ENCODE measurements at regions not wholly inside any gene's neighbourhood (a gene's known extent, or its start where the extent isn't known, plus 50 kb on each side); places are given as distances from the start of the nearest gene placed in this dataset.
A peak's percentile ranks its signal among the peaks of the same experiment; 100 is the strongest.

DNA sequence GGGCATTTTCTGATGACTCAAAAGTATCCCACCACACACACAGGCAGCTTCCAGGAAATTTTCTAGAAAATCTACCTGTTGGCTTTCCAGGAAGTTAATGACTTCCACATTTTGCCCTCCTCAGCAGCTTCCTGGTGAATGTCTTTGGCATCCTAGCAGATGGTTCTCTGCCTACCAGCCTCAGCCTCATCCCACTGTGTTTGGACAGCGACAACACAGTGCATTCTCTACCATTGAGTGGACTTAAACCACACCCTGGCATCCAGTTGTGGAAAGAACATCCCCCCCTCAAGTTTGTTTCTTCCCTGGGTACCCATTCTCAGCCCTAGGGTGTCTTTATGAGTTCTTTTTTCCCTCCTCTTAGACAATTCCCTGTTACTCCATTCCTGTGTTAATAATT is 50.8 kb upstream of the GADL1 start:
- H3K4me3 ChIP-seq (ENCODE audit: control insufficient read depth, low read depth, low read length), result no peak overlapping the region
- TF ChIP-seq, protein P1, sequence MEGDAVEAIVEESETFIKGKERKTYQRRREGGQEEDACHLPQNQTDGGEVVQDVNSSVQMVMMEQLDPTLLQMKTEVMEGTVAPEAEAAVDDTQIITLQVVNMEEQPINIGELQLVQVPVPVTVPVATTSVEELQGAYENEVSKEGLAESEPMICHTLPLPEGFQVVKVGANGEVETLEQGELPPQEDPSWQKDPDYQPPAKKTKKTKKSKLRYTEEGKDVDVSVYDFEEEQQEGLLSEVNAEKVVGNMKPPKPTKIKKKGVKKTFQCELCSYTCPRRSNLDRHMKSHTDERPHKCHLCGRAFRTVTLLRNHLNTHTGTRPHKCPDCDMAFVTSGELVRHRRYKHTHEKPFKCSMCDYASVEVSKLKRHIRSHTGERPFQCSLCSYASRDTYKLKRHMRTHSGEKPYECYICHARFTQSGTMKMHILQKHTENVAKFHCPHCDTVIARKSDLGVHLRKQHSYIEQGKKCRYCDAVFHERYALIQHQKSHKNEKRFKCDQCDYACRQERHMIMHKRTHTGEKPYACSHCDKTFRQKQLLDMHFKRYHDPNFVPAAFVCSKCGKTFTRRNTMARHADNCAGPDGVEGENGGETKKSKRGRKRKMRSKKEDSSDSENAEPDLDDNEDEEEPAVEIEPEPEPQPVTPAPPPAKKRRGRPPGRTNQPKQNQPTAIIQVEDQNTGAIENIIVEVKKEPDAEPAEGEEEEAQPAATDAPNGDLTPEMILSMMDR (conservative IDR thresholded peaks at IDR 0.05; ENCODE audit: control insufficient read depth, insufficient read depth, low read depth, low read length), result no peak
- no peak for DNase-seq (ENCODE audit: low read depth)

DNA sequence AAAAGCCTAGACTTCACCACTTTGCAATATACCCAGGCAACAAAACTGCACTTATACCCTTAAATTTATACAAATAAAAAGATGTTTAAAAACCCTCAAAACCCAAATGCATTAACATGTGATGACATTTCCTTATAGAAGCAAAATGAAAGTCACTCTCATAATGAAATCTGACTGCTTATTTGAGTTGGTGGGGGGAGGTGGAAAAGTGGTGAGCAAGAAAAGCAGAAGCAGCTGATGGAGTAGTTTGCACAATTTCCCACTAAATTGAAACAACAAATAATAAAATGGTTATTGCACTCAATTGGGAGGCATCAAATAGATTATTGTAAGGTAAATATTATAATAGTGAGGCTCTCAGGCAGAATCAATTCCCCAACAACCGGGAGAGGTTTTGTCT is 54.0 kb upstream of the GADL1 start:
- no peak for DNase-seq (ENCODE audit: low read depth)
- TF ChIP-seq, protein P1 (conservative IDR thresholded peaks at IDR 0.05; ENCODE audit: control insufficient read depth, insufficient read depth, low read depth, low read length), result no peak
- no peak overlapping the region for H3K4me3 ChIP-seq (ENCODE audit: control insufficient read depth, low read depth, low read length)

DNA sequence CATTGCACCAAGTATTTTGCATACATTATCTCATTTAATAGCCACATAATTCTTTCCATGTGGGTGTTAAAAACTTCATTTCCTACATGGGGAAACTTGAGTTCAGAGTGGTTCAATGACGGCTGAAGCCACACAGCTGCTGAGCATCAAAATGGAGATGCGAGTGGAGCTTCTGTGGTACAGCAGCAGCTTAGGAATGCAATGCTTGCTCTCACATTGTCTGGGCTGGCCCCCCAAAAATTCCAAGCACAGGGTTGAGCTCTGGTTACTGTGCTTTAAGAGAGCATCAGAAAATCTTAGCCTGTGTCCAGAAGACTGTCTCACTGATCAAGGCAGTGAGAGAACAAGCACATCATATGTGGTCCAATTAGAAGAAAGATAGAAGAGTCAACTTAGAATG is 57.4 kb upstream of the GADL1 start:
- H3K4me3 ChIP-seq (ENCODE audit: control insufficient read depth, low read depth, low read length), result no peak overlapping the region
- TF ChIP-seq, protein P1 (conservative IDR thresholded peaks at IDR 0.05; ENCODE audit: control insufficient read depth, insufficient read depth, low read depth, low read length), result no peak
- no peak for DNase-seq (ENCODE audit: low read depth)

DNA sequence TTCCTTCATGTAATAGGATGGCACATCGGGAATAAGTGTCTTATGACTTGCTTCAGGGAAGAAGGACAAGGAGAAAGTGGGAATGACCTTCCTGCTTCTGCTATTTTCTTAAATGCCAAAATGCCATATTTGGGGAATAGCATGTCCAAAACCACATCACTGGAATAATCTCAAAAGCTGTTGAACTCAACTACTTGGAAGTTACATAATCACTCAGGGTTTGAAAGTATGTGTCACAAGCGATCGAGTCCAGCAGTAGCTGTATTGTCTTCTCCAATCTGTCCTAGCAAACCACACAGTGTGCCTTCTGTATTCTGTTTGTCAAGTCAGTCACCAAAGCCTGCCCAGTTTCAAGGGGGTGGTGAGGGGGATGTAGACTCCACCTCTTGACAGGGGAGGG is 58.3 kb upstream of the GADL1 start:
- TF ChIP-seq, protein P1 (conservative IDR thresholded peaks at IDR 0.05; ENCODE audit: control insufficient read depth, insufficient read depth, low read depth, low read length), result no peak
- no peak overlapping the region for H3K4me3 ChIP-seq (ENCODE audit: control insufficient read depth, low read depth, low read length)
- no peak for DNase-seq (ENCODE audit: low read depth)

DNA sequence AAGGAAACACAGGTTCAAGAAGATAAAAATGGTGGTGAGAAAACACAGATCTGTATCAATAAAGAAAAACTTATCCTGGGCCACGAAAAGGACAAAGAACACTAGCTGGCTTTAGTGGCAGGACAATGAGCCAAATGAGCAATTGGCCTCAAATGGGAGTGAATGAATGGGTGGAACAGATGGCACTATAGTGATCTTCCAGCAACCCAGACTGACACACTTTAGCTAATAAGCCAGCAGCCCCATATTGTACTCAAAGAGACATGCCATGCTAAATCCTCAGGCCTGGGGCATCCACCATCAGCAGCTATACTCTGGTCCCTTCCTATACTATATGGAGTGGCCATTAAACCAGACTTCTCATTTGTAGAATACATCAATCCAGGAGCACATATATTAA is 60.0 kb upstream of the GADL1 start:
- no peak overlapping the region for H3K4me3 ChIP-seq (ENCODE audit: control insufficient read depth, low read depth, low read length)
- TF ChIP-seq, protein P1 (conservative IDR thresholded peaks at IDR 0.05; ENCODE audit: control insufficient read depth, insufficient read depth, low read depth, low read length), result no peak
- DNase-seq (ENCODE audit: low read depth), result no peak

DNA sequence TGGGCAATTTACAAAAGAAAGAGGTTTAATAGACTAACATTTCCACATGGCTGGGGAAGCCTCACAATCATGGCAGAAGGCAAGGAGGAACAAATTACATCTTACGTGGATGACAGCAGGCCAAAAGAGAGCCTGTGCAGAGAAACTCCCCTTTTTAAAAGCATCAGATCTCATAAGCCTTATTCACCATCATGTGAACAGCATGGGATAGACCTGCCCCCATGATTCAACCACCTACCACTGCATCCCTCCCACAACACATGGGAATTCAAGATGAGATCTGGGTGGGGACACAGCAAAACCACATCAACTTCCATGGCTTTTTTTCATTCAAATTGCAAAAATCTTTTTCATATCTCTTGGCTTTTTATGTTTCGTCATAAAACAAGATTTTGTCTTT is 67.6 kb upstream of the GADL1 start:
- H3K4me3 ChIP-seq (ENCODE audit: control insufficient read depth, low read depth, low read length), result no peak overlapping the region
- TF ChIP-seq, protein P1 (conservative IDR thresholded peaks at IDR 0.05; ENCODE audit: control insufficient read depth, insufficient read depth, low read depth, low read length), result no peak
- peak; percentile 31 for DNase-seq (ENCODE audit: low read depth)

DNA sequence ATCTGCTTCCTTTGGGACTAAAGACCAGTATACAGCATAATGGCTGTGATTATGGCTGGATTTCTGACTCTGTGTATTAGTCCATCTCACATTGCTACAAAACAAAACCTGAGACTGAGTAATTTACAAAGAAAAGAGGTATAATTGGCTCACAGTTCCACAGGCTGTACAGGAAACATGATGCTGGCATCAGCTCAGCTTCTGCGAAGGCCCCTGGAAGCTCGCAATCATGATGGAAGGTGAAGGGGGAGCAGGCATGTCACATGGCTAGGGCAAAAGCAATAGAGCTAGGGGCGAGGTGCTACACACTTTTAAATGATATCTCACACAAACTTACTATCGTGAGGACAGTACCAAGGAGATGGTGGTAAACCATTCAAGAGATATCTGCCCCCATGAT is 68.0 kb upstream of the GADL1 start:
- TF ChIP-seq, protein P1 (conservative IDR thresholded peaks at IDR 0.05; ENCODE audit: control insufficient read depth, insufficient read depth, low read depth, low read length), result no peak
- no peak for DNase-seq (ENCODE audit: low read depth)
- H3K4me3 ChIP-seq (ENCODE audit: control insufficient read depth, low read depth, low read length), result no peak overlapping the region

All from fibroblast of mammary gland (primary cell).